Choroid plexus epithelial cell (primary cell): ENCODE measurements at regions not wholly inside any gene's neighbourhood (a gene's known extent, or its start where the extent isn't known, plus 50 kb on each side); places are given as distances from the start of the nearest gene placed in this dataset.

Source experiments
- DNase-seq: peaks from one replicate; pipeline ENCODE4 v3.0.0-alpha.2; 2010; ENCODE audit warnings: low read depth
- H3K4me3 ChIP-seq: 2 replicates; pipeline ENCODE4 v1.5.1; 2011; ENCODE audit warnings: low read depth, mild to moderate bottlenecking, control low read depth, low read length, moderate library complexity
- TF ChIP-seq, protein P1 (sequence below): conservative IDR thresholded peaks from 2 replicates; pipeline ENCODE4 v1.5.1; 2011; ENCODE audit warnings: low read depth, mild to moderate bottlenecking, control low read depth, inconsistent platforms, low read length, moderate library complexity

DNA sequence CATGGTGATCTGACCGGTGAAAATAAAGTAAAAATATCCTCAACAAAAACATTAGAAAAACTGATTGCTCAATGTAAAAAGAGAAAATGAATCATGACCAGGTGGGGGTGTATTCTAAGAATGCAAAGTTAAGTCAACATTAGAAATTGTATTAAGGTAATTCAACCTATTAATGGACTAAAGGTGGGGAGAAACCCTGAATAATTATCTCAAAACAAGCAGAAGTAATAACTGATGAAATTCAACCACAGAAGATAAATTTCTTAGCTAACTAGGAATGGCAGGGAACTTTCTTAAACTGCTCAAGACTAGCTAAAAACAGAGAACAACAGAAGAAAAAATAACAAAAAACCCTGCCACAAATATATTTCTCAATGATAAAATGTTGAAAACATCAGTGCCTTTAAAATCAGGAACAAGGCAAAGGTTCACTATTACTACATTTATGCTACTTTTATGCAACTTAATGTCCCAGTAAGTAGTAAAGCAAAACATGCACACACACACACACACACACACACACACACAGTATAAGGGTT lies 204.4 kb upstream of the THBS1 start:
- peak; percentile 57 for DNase-seq
- H3K4me3 ChIP-seq = no peak overlapping the region
- TF ChIP-seq, protein P1, sequence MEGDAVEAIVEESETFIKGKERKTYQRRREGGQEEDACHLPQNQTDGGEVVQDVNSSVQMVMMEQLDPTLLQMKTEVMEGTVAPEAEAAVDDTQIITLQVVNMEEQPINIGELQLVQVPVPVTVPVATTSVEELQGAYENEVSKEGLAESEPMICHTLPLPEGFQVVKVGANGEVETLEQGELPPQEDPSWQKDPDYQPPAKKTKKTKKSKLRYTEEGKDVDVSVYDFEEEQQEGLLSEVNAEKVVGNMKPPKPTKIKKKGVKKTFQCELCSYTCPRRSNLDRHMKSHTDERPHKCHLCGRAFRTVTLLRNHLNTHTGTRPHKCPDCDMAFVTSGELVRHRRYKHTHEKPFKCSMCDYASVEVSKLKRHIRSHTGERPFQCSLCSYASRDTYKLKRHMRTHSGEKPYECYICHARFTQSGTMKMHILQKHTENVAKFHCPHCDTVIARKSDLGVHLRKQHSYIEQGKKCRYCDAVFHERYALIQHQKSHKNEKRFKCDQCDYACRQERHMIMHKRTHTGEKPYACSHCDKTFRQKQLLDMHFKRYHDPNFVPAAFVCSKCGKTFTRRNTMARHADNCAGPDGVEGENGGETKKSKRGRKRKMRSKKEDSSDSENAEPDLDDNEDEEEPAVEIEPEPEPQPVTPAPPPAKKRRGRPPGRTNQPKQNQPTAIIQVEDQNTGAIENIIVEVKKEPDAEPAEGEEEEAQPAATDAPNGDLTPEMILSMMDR = no peak

DNA sequence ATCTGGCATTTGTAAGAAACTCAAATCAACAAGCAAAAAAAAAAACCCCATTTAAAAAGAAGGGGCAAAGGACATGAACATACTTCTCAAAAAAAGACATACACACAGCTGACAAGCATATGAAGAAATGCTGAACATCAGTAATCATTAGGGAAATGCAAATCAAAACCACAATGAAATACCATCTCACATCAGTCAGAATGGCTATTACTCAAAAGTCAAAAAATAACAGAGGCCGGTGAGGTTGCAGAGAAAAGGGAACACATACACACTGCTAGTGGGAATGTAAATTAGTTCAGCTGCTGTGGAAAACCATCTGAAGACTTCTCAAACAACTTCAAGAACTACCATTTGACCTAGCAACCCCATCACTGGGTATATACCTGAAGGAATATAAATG lies 199.4 kb upstream of the THBS1 start:
- TF ChIP-seq, protein P1 = no peak
- H3K4me3 ChIP-seq = no peak overlapping the region
- DNase-seq = peak; percentile 68

DNA sequence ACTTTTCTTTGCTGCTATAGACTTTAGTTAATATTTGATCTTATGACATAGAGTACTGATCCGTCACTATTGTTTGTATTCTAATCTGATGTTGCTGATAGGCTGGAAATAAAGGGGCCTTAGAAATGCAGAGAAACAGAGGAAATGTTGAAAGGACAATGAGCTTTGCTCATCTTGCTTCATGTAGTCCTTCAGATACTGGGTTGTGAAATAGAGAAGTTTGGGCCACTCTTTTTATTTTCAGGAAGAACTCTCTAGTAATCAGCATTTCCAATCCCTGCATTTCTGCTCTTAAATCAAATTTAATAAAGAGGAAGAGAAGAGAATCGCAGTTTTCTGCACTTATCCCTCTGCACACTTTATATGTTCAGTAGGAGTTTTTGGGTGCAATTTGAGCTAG lies 192.8 kb upstream of the THBS1 start:
- H3K4me3 ChIP-seq = no peak overlapping the region
- DNase-seq = no peak
- TF ChIP-seq, protein P1 = no peak

DNA sequence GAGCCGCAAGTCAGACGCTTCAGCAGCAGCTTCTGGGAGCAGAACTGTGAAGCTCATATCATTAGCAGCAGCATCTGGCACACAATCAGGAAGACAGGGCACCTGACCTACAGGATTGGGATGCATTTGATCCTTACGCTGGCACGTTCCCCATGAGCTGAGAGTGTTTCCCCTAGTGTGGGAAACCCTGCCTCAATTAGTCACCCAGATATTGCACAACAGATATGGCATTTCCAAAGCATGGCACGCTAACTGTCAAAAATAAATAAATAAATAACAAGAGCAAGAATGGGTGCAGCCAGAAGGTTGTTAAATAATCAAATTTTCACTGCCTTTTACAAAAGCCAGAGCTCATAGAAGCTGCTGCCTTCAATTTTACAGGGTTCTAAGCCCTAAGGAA lies 189.6 kb upstream of the THBS1 start:
- H3K4me3 ChIP-seq = no peak overlapping the region
- TF ChIP-seq, protein P1 = no peak
- DNase-seq = no peak

DNA sequence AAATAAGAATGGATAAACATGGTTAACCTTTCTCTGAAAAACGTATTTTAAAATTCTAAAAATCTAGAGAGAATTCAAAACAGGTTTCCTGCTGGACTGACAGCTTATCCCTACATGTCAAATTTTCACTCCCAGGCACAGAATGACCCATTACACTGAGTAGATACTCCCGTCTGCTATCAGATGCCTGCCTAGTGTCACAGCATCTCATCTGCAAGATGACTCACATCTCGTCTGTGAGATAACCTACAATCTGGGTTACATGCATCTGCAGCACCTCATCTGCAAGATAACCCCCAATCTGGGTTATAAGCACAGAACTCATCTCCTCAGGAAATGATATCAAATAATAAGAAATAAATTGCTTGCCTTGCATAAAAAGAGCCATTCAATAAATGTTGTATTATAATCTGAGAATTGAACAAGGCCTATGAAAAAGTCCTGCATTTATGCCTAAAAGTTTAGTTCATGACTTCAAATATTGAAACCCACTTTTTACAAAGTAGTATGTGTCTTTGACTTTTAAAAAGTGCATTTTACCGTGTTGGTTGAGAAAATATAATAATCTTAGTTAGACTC lies 188.3 kb upstream of the THBS1 start:
- TF ChIP-seq, protein P1 = no peak
- no peak for DNase-seq
- no peak overlapping the region for H3K4me3 ChIP-seq

DNA sequence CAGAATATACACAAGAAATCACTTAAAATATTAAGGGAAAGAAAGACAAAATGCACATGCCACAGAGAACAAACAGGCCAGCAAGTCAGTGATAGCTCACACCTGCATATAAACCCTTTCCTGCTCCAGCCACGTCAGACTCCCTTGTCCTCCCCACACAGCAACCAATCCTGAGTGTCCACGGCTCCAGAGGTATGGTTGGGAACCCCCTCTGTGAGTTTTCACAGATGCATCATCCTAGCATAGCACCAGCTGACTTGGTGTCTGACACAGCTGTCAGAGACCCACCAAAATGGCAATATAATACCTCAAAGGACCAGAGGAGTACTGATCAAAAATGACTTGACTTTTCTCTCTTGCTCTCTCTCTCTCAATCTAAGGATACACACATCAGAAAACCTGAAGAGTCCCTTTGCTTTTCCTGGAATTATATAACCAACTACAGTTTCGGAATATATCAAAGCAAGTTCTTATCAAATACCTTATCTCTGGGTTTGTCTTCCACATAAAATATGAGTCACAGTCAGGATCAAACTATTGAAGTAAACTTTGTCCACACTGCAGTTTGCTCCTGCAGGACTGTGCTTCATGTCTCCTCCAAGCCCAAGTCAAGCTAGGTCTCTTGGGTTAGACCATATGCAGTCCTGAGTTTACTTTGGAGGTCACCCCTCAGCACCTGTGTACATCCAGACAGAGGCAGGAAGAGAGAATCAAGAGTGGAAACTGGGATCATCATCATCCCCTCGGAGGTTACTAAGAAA lies 187.1 kb upstream of the THBS1 start:
- no peak overlapping the region for H3K4me3 ChIP-seq
- TF ChIP-seq, protein P1 = no peak
- no peak for DNase-seq
